Heart left ventricle (tissue), 16 donors: ENCODE measurements at regions not wholly inside any gene's neighbourhood (a gene's known extent, or its start where the extent isn't known, plus 50 kb on each side); places are given as distances from the start of the nearest gene placed in this dataset.

ENCODE experiments used
- ATAC-seq, 4 donors: fragments of 200-7000 bp; cut with Tn5 transposase; one replicate each; pipeline ENCODE4 v1.9.1; 2020 to 2022; ENCODE audit warnings: moderate library complexity in 4 of 4, mild to moderate bottlenecking in 3 of 4, moderate number of reproducible peaks in 1 of 4
- DNase-seq, 5 donors: peaks; one replicate each; pipeline ENCODE4 v3.0.0-alpha.2; 2020
- H3K27ac ChIP-seq, 12 donors: fragments of 200-600 bp; sonication (generic) in 4 of 12; one replicate each; pipeline versions ENCODE4 v1.5.0 to v1.8.0; 2016 to 2022; ENCODE audit warnings: mild to moderate bottlenecking in 2 of 12
- H3K27me3 ChIP-seq, 9 donors: fragments of 200-600 bp; sonication (generic) in 2 of 9; one replicate each; pipeline versions ENCODE4 v1.5.1 to v1.8.0; 2016 to 2022; ENCODE audit warnings: mild to moderate bottlenecking in 3 of 9
- H3K36me3 ChIP-seq, 9 donors: fragments of 200-600 bp; sonication (generic) in 2 of 9; one replicate each; pipeline versions ENCODE4 v1.5.0 to v1.8.0; 2018 to 2022; ENCODE audit warnings: mild to moderate bottlenecking in 2 of 9
- H3K4me1 ChIP-seq, 12 donors: fragments of 200-600 bp; sonication (generic) in 4 of 12; one replicate each; pipeline versions ENCODE4 v1.5.0 to v1.8.0; 2016 to 2022; ENCODE audit warnings: mild to moderate bottlenecking in 3 of 12
- H3K4me3 ChIP-seq, 12 donors: fragments of 200-600 bp; sonication (generic) in 4 of 12; one replicate each; pipeline versions ENCODE4 v1.5.0 to v1.8.0; 2017 to 2022; ENCODE audit warnings: mild to moderate bottlenecking in 9 of 12, moderate library complexity in 4 of 12
- H3K9me3 ChIP-seq, 12 donors: fragments of 200-600 bp; sonication (generic) in 4 of 12; one replicate each; pipeline versions ENCODE4 v1.5.0 to v1.8.0; 2016 to 2022; ENCODE audit warnings: mild to moderate bottlenecking in 1 of 12
- CTCF ChIP-seq, 12 donors: fragments of 200-600 bp; sonication (generic) in 4 of 12; IDR thresholded peaks; one replicate each; pipeline versions ENCODE4 v1.5.0 to v1.8.0; 2018 to 2022; ENCODE audit warnings: antibody characterized with exemption in 12 of 12, mild to moderate bottlenecking in 5 of 12
- POLR2A ChIP-seq, 2 donors: fragments of 450-650 bp; IDR thresholded peaks; one replicate each; pipeline ENCODE4 v1.6.1; 2017; ENCODE audit warnings: antibody characterized with exemption in 2 of 2, mild to moderate bottlenecking in 2 of 2, moderate library complexity in 2 of 2
- whole genome bisulfite sequencing, 4 donors: extraction: QIAGEN DNeasy Blood & Tissue Kit in 2 of 4; methylation state at CpG; one replicate each; pipeline versions ENCODE4 v1.1.5 to v1.1.7; 2013 to 2018; 5-methylcytosine and 5-hydroxymethylcytosine counted together
- intact Hi-C, 10 donors: fragments of 100-400 bp; cut with DNase I; formaldehyde crosslinking; loops; one replicate each; pipeline versions ENCODE4 v1.11.1 to v1.14.2; 2022
- donor health status: ischemic (EF 13 %, LVEDD 7.1; RV severe dilation, severe dysfunction).
- donor health status: healthy with polysubstance abuse.
- donor health status: DM: no; HTN: yes; CAD: no.
- donor health status: DM: no; HTN: no; CAD: no.
- donor health status: ischemic (EF 25% LVEDD 6.9; RV normal size, moderate dysfunction).
- donor health status: ischemic (EF 25% LVEDD 5.7; RV mildly dilated, moderate dysfunction).
- donor health status: healthy.
- donor health status: DM: yes; HTN: yes; CAD: no.
- donor health status: ischemic (EF 35%, LVEDD 5.7; RV mildly dilated, moderate dysfunction).
- donor health status: nonischemic (EF 11% LVEDD 7.7; RV severe dilation, severe dysfunction).
- donor health status: DM: yes; HTN: yes; CAD: no.
- donor health status: PGD.
- donor health status: ischemic (EF 29% LVEDD 5.4; RV normal size, mild dysfunction).
- donor health status: nonischemic (EF 23%, LVEDD 6.1; RV moderate dilation, normal function).

- Histone ChIP-seq H3K27me3 (no peaks in the 10 kb centered on the region), H3K4me1 (peaks cover 0 to 6% (median 0%) of the 10 kb centered on the region in 12 donors), H3K36me3 (no peaks in the 10 kb centered on the region), H3K4me3 (no peak overlapping the region), H3K9me3 (peaks cover 0 to 20% (median 6%) of the 10 kb centered on the region in 12 donors), H3K27ac (no peak overlapping the region)
- WGBS, 4 donors: 68 to 87% (median 79%) methylated on average over 4 of the region's 4 CpGs
- intact Hi-C loops: no loop called here
- ATAC-seq: no peak
- TF ChIP-seq POLR2A (IDR thresholded peaks at IDR 0.05) (no peak), CTCF (IDR thresholded peaks at IDR 0.05) (no peak)
- peak in 1 of 5 donors; percentile 20 for DNase-seq
These were observed 104.2 kb upstream of the RTL1 start for GRCh38 chr14:101007765-101008164.

GRCh38 chr14:101008196-101008595, 104.7 kb upstream of the RTL1 start:
- peak in 1 of 5 donors; percentile 51 for DNase-seq
- H3K27ac ChIP-seq: no peak overlapping the region
- intact Hi-C loops: no loop called here
- H3K9me3 ChIP-seq: peaks cover 0 to 21% (median 6%) of the 10 kb centered on the region in 12 donors
- peaks cover 0 to 6% (median 0%) of the 10 kb centered on the region in 12 donors for H3K4me1 ChIP-seq
- no peak overlapping the region for H3K4me3 ChIP-seq
- H3K36me3 ChIP-seq: no peaks in the 10 kb centered on the region
- no peak for ATAC-seq
- TF ChIP-seq CTCF (IDR thresholded peaks at IDR 0.05) (no peak), POLR2A (IDR thresholded peaks at IDR 0.05) (no peak)
- H3K27me3 ChIP-seq: no peaks in the 10 kb centered on the region
- 87 to 91% (median 90%) methylated on average over 12 to 13 of the region's 13 CpGs for WGBS, 4 donors

GRCh38 chr14:101008631-101009336, 105.3 kb upstream of the RTL1 start:
- TF ChIP-seq POLR2A (IDR thresholded peaks at IDR 0.05): no peak
- no peak for TF ChIP-seq CTCF (IDR thresholded peaks at IDR 0.05)
- H3K27ac ChIP-seq: no peak overlapping the region
- WGBS, 4 donors: 81 to 85% (median 82%) methylated on average over 9 of the region's 9 CpGs
- intact Hi-C loops: no loop called here
- H3K36me3 ChIP-seq: no peaks in the 10 kb centered on the region
- H3K27me3 ChIP-seq: no peaks in the 10 kb centered on the region
- ATAC-seq: no peak
- no peak overlapping the region for H3K4me3 ChIP-seq
- DNase-seq: peak in 1 of 5 donors; percentile 44
- H3K9me3 ChIP-seq: peaks cover 0 to 21% (median 6%) of the 10 kb centered on the region in 12 donors
- peaks cover 0 to 6% (median 0%) of the 10 kb centered on the region in 12 donors for H3K4me1 ChIP-seq

GRCh38 chr14:101009531-101009930, 106.0 kb upstream of the RTL1 start:
- H3K36me3 ChIP-seq: no peaks in the 10 kb centered on the region
- H3K4me1 ChIP-seq: peaks cover 0 to 6% (median 0%) of the 10 kb centered on the region in 12 donors
- no peak overlapping the region for H3K27ac ChIP-seq
- no peak overlapping the region for H3K4me3 ChIP-seq
- DNase-seq: peak in 1 of 5 donors; percentile 11
- WGBS, 4 donors: 82 to 87% (median 85%) methylated on average over 5 of the region's 5 CpGs
- TF ChIP-seq CTCF (IDR thresholded peaks at IDR 0.05) (no peak), POLR2A (IDR thresholded peaks at IDR 0.05) (no peak)
- peaks cover 0 to 21% (median 6%) of the 10 kb centered on the region in 12 donors for H3K9me3 ChIP-seq
- intact Hi-C loops: no loop called here
- no peak for ATAC-seq
- no peaks in the 10 kb centered on the region for H3K27me3 ChIP-seq
